Hepatocyte (in vitro differentiated cells): ENCODE measurements at regions not wholly inside any gene's neighbourhood (a gene's known extent, or its start where the extent isn't known, plus 50 kb on each side); places are given as distances from the start of the nearest gene placed in this dataset.

Source experiments
- DNase-seq: peaks from one replicate; pipeline ENCODE4 v3.0.0-alpha.2; 2016; ENCODE audit warnings: low spot score
- H2AFZ ChIP-seq: fragments of 200-600 bp; sonication (generic); 2 replicates; pipeline ENCODE4 v1.6.0; 2016; ENCODE audit warnings: antibody characterized with exemption, mild to moderate bottlenecking
- H3K27ac ChIP-seq: fragments of 200-600 bp; sonication (generic); 2 replicates; pipeline ENCODE4 v1.5.1; 2016; ENCODE audit warnings: mild to moderate bottlenecking
- H3K27me3 ChIP-seq: fragments of 200-600 bp; sonication (generic); 2 replicates; pipeline ENCODE4 v1.6.1; 2016
- H3K36me3 ChIP-seq: fragments of 200-600 bp; sonication (generic); replicated peaks from 2 replicates; pipeline ENCODE4 v1.5.1; 2016; ENCODE audit warnings: low read depth; ENCODE audit not compliant: insufficient read depth
- H3K4me1 ChIP-seq: fragments of 200-600 bp; sonication (generic); 2 replicates; pipeline ENCODE4 v1.5.1; 2016; ENCODE audit warnings: mild to moderate bottlenecking, moderate library complexity; ENCODE audit not compliant: insufficient read depth
- H3K4me2 ChIP-seq: fragments of 200-600 bp; sonication (generic); 2 replicates; pipeline ENCODE4 v1.6.0; 2016
- H3K4me3 ChIP-seq: fragments of 200-600 bp; sonication (generic); 2 replicates; pipeline ENCODE4 v1.5.1; 2016; ENCODE audit warnings: mild to moderate bottlenecking
- H3K79me2 ChIP-seq: fragments of 200-600 bp; sonication (generic); 2 replicates; pipeline ENCODE4 v1.6.0; 2017; ENCODE audit warnings: mild to moderate bottlenecking
- H3K9me2 ChIP-seq: fragments of 200-600 bp; sonication (generic); replicated peaks from 2 replicates; pipeline ENCODE4 v1.6.0; 2017; ENCODE audit warnings: mild to moderate bottlenecking; ENCODE audit not compliant: insufficient read depth
- H3K9me3 ChIP-seq: fragments of 200-600 bp; sonication (generic); 2 replicates; pipeline ENCODE4 v1.5.1; 2016; ENCODE audit warnings: low read depth, mild to moderate bottlenecking
- H4K20me1 ChIP-seq: fragments of 200-600 bp; sonication (generic); 2 replicates; pipeline ENCODE4 v1.6.0; 2016; ENCODE audit warnings: mild to moderate bottlenecking; ENCODE audit not compliant: insufficient read depth, poor library complexity, severe bottlenecking
- CTCF ChIP-seq: fragments of 200-600 bp; sonication (generic); IDR thresholded peaks from 2 replicates; pipeline ENCODE4 v1.5.1; 2016; ENCODE audit warnings: antibody characterized with exemption, mild to moderate bottlenecking; ENCODE audit not compliant: poor library complexity
- EZH2 ChIP-seq: fragments of 200-600 bp; sonication (generic); IDR thresholded peaks from 2 replicates; pipeline ENCODE4 v1.6.1; 2016; ENCODE audit warnings: antibody characterized with exemption, mild to moderate bottlenecking, borderline replicate concordance
- EZH2phosphoT487 ChIP-seq: fragments of 200-600 bp; sonication (generic); IDR thresholded peaks from one replicate; pipeline ENCODE4 v1.6.1; 2018; ENCODE audit warnings: antibody characterized with exemption, mild to moderate bottlenecking, low read depth, moderate library complexity; ENCODE audit not compliant: unreplicated experiment, severe bottlenecking
- WGBS: methylation state at CpG from one replicate; pipeline ENCODE4 v1.1.6; 2016; ENCODE audit warnings: low lambda C conversion rate; ENCODE audit errors: missing lambda C conversion rate; 5-methylcytosine and 5-hydroxymethylcytosine counted together

GRCh38 chr14:101453225-101453624, 108.1 kb upstream of the DIO3 start:
- H3K4me2 ChIP-seq: no peak overlapping the region
- TF ChIP-seq EZH2phosphoT487 (no peak), CTCF (no peak)
- WGBS: 82% methylated on average over 7 of the region's 7 CpGs
- no peak overlapping the region for H3K27ac ChIP-seq
- no peaks in the 10 kb centered on the region for H3K9me3 ChIP-seq
- H3K4me1 ChIP-seq: no peaks in the 10 kb centered on the region
- H3K79me2 ChIP-seq: no peaks in the 10 kb centered on the region
- DNase-seq: no peak
- H2AFZ ChIP-seq: no peak overlapping the region
- H4K20me1 ChIP-seq: no peaks in the 10 kb centered on the region
- peaks cover 24% of the 10 kb centered on the region for H3K27me3 ChIP-seq
- no peaks in the 10 kb centered on the region for H3K9me2 ChIP-seq
- no peak overlapping the region for H3K4me3 ChIP-seq
- no peaks in the 10 kb centered on the region for H3K36me3 ChIP-seq

GRCh38 chr14:101454229-101454628, 107.1 kb upstream of the DIO3 start:
- Histone ChIP-seq H3K4me2 (no peak overlapping the region), H3K27me3 (peaks cover 33% of the 10 kb centered on the region), H3K27ac (no peak overlapping the region), H3K9me3 (no peaks in the 10 kb centered on the region), H3K4me3 (no peak overlapping the region), H3K4me1 (peaks cover 6% of the 10 kb centered on the region), H3K36me3 (no peaks in the 10 kb centered on the region), H2AFZ (no peak overlapping the region), H3K9me2 (no peaks in the 10 kb centered on the region), H4K20me1 (no peaks in the 10 kb centered on the region), H3K79me2 (no peaks in the 10 kb centered on the region)
- 80% methylated on average over 4 of the region's 4 CpGs for WGBS
- TF ChIP-seq EZH2phosphoT487 (no peak), EZH2 (no peak), CTCF (no peak)
- no peak for DNase-seq

- DNase-seq: no peak
- no peaks in the 10 kb centered on the region for H3K9me3 ChIP-seq
- H3K36me3 ChIP-seq: no peaks in the 10 kb centered on the region
- peak; percentile 80 for TF ChIP-seq EZH2
- no peak for TF ChIP-seq EZH2phosphoT487
- TF ChIP-seq CTCF: no peak
- H3K4me2 ChIP-seq: peak overlapping the region; percentile 54
- WGBS: 33% methylated on average over 32 of the region's 32 CpGs
- H3K27me3 ChIP-seq: peaks cover 45% of the 10 kb centered on the region
- no peak overlapping the region for H2AFZ ChIP-seq
- no peak overlapping the region for H3K27ac ChIP-seq
- H3K4me3 ChIP-seq: no peak overlapping the region
- no peaks in the 10 kb centered on the region for H4K20me1 ChIP-seq
- H3K4me1 ChIP-seq: peaks cover 12% of the 10 kb centered on the region
- H3K9me2 ChIP-seq: no peaks in the 10 kb centered on the region
- H3K79me2 ChIP-seq: no peaks in the 10 kb centered on the region
Measured at GRCh38 chr14:101456246-101457175, 104.8 kb upstream of the DIO3 start.
